ENCODE measurements at regions not wholly inside any gene's neighbourhood (a gene's known extent, or its start where the extent isn't known, plus 50 kb on each side); places are given as distances from the start of the nearest gene placed in this dataset.

DNA sequence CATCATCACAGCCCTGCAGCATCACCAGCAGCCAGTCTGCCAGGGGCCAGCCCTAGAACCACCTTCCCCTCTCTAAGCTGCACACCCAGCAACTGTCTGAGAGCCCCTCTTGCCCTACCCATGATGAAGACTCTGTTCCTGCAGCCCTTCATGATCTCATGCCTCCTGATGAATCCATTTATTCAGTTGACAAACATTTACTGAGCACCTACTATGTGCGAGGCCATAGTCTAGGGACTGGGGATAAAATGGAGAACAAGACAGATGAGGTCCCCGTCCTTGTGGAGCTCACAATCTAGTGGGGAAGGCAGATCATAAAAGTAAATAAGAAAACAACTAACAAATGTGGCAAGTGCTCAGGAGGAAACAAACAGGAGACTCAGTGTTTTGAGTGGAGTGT lies 96.3 kb downstream of the PCDH1 start (continued):
- TF ChIP-seq, protein P1, sequence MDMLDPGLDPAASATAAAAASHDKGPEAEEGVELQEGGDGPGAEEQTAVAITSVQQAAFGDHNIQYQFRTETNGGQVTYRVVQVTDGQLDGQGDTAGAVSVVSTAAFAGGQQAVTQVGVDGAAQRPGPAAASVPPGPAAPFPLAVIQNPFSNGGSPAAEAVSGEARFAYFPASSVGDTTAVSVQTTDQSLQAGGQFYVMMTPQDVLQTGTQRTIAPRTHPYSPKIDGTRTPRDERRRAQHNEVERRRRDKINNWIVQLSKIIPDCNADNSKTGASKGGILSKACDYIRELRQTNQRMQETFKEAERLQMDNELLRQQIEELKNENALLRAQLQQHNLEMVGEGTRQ (IDR thresholded peaks at IDR 0.05; ENCODE audit: low read length) = no peak
- no peak for TF ChIP-seq POLR2AphosphoS5 (IDR thresholded peaks at IDR 0.05; ENCODE audit: low read depth, low read length)
- TF ChIP-seq, protein P2, sequence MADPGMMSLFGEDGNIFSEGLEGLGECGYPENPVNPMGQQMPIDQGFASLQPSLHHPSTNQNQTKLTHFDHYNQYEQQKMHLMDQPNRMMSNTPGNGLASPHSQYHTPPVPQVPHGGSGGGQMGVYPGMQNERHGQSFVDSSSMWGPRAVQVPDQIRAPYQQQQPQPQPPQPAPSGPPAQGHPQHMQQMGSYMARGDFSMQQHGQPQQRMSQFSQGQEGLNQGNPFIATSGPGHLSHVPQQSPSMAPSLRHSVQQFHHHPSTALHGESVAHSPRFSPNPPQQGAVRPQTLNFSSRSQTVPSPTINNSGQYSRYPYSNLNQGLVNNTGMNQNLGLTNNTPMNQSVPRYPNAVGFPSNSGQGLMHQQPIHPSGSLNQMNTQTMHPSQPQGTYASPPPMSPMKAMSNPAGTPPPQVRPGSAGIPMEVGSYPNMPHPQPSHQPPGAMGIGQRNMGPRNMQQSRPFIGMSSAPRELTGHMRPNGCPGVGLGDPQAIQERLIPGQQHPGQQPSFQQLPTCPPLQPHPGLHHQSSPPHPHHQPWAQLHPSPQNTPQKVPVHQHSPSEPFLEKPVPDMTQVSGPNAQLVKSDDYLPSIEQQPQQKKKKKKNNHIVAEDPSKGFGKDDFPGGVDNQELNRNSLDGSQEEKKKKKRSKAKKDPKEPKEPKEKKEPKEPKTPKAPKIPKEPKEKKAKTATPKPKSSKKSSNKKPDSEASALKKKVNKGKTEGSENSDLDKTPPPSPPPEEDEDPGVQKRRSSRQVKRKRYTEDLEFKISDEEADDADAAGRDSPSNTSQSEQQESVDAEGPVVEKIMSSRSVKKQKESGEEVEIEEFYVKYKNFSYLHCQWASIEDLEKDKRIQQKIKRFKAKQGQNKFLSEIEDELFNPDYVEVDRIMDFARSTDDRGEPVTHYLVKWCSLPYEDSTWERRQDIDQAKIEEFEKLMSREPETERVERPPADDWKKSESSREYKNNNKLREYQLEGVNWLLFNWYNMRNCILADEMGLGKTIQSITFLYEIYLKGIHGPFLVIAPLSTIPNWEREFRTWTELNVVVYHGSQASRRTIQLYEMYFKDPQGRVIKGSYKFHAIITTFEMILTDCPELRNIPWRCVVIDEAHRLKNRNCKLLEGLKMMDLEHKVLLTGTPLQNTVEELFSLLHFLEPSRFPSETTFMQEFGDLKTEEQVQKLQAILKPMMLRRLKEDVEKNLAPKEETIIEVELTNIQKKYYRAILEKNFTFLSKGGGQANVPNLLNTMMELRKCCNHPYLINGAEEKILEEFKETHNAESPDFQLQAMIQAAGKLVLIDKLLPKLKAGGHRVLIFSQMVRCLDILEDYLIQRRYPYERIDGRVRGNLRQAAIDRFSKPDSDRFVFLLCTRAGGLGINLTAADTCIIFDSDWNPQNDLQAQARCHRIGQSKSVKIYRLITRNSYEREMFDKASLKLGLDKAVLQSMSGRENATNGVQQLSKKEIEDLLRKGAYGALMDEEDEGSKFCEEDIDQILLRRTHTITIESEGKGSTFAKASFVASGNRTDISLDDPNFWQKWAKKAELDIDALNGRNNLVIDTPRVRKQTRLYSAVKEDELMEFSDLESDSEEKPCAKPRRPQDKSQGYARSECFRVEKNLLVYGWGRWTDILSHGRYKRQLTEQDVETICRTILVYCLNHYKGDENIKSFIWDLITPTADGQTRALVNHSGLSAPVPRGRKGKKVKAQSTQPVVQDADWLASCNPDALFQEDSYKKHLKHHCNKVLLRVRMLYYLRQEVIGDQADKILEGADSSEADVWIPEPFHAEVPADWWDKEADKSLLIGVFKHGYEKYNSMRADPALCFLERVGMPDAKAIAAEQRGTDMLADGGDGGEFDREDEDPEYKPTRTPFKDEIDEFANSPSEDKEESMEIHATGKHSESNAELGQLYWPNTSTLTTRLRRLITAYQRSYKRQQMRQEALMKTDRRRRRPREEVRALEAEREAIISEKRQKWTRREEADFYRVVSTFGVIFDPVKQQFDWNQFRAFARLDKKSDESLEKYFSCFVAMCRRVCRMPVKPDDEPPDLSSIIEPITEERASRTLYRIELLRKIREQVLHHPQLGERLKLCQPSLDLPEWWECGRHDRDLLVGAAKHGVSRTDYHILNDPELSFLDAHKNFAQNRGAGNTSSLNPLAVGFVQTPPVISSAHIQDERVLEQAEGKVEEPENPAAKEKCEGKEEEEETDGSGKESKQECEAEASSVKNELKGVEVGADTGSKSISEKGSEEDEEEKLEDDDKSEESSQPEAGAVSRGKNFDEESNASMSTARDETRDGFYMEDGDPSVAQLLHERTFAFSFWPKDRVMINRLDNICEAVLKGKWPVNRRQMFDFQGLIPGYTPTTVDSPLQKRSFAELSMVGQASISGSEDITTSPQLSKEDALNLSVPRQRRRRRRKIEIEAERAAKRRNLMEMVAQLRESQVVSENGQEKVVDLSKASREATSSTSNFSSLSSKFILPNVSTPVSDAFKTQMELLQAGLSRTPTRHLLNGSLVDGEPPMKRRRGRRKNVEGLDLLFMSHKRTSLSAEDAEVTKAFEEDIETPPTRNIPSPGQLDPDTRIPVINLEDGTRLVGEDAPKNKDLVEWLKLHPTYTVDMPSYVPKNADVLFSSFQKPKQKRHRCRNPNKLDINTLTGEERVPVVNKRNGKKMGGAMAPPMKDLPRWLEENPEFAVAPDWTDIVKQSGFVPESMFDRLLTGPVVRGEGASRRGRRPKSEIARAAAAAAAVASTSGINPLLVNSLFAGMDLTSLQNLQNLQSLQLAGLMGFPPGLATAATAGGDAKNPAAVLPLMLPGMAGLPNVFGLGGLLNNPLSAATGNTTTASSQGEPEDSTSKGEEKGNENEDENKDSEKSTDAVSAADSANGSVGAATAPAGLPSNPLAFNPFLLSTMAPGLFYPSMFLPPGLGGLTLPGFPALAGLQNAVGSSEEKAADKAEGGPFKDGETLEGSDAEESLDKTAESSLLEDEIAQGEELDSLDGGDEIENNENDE (IDR thresholded peaks at IDR 0.05; ENCODE audit: insufficient replicate concordance, low read length) = no peak
- no peak for TF ChIP-seq JUN (IDR thresholded peaks at IDR 0.05; ENCODE audit: low read depth, low read length)
- no peak for TF ChIP-seq SUZ12 (IDR thresholded peaks at IDR 0.05; ENCODE audit: low read length)
- TF ChIP-seq SP4 (IDR thresholded peaks at IDR 0.05; ENCODE audit: low read length) = no peak
- TF ChIP-seq TCF12 (IDR thresholded peaks at IDR 0.05; ENCODE audit: low read depth, low read length) = no peak
- no peak for TF ChIP-seq MAFK (IDR thresholded peaks at IDR 0.05; ENCODE audit: low read depth, low read length)

Data from H1 (cell line).